T47D (cell line): ENCODE measurements at regions not wholly inside any gene's neighbourhood (a gene's known extent, or its start where the extent isn't known, plus 50 kb on each side); places are given as distances from the start of the nearest gene placed in this dataset.
"Not testable (repeated sequence)": the region's sequence is repeated elsewhere in the genome, so short reads cannot be mapped to it uniquely, and the experiment has no call there.

Experiments
- DNase-seq, 2 experiments: peaks; one replicate each; pipeline versions ENCODE4 v3.0.0 to v3.0.0-alpha.2; 2011 to 2012; ENCODE audit warnings: low read depth in 1 of 2, low spot score in 1 of 2
- JUND ChIP-seq: IDR thresholded peaks from 2 replicates; pipeline ENCODE4 v1.6.1; 2012; ENCODE audit warnings: low read depth
- in situ Hi-C: cut with HindIII; loops from 2 replicates; pipeline ENCODE4 v1.10.0; 2016; ENCODE audit warnings: low sequenced_read_pairs, low pct_unique_long_range_greater_than_20kb

DNA sequence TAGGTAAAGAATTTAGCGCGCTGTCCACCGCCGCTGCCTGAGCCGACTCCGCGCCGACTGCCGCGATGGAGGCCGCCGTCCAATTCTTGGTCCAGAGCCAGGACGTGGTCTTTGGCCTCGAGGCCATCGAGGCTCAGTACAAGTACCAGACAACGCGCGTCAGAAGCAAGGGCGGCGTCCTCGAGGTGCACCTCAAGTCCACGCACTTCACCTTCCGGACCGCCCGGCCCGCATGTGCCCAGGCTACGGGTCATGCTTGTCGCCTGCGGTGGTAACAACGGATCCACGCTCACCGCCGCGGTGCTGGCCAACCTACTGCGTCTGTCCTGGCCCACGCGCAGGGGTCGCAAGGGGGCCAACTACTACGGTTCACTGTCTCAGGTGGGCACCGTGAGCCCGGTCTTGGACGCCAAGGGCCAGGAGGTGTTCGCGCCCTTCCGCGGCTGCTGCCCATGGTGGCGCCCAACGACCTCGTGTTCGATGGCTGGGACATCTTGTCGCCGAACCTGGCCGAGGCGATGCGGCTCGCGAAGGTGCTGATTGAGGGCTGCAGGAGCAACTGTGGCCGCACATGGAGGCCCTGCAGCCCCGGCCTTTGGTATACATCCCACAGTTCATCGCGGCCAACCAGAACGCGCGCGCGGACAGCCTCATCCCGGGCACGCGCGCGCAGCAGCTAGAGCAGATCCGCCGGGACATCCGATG lies 128.0 kb downstream of the ANAPC4 start:
- TF ChIP-seq JUND, result no peak
- in situ Hi-C loops, result no loop called here
- no peak for DNase-seq

- in situ Hi-C loops, result no loop called here
- no peak for TF ChIP-seq JUND
- DNase-seq, result no peak
Measured at GRCh38 chr4:25505637-25505991, 128.6 kb downstream of the ANAPC4 start.

- DNase-seq, result no peak
- no peak for TF ChIP-seq JUND
- in situ Hi-C loops, result no loop called here
Measured at GRCh38 chr4:25506032-25506571, 129.0 kb downstream of the ANAPC4 start.

GRCh38 chr4:25509646-25510045 lies 132.6 kb downstream of the ANAPC4 start:
- TF ChIP-seq JUND, result no peak
- in situ Hi-C loops, result no loop called here
- no peak for DNase-seq

- DNase-seq, in situ Hi-C loops: not testable (repeated sequence)
Measured at GRCh38 chr4:25511823-25512222, 134.8 kb downstream of the ANAPC4 start.

GRCh38 chr4:25513814-25514213 lies 136.8 kb downstream of the ANAPC4 start:
- TF ChIP-seq JUND, result no peak
- no peak for DNase-seq
- in situ Hi-C loops, result no loop called here

DNA sequence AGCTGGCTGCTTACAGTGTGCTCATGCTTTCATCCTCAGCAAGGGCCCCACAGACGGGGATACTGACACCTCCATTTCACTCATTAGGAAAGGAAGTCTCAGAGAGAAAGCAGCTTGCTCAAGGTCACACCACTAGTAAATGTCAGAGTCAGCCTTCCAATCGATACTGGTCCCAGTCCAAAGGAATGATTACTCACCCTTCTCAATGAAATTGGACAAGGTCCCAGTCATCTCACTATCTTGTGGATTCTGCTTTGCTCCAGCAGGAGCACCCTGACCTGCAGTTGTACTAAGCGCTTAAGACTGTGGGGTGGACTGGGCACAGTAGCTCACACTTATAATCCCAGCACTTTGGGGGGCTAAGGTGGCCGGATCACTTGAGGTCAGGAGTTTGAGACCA lies 132.2 kb upstream of the SLC34A2 start:
- no peak for DNase-seq
- no peak for TF ChIP-seq JUND
- in situ Hi-C loops, result no loop called here

GRCh38 chr4:25524663-25525062 lies 131.0 kb upstream of the SLC34A2 start:
- TF ChIP-seq JUND, result no peak
- in situ Hi-C loops, result no loop called here
- no peak for DNase-seq

DNA sequence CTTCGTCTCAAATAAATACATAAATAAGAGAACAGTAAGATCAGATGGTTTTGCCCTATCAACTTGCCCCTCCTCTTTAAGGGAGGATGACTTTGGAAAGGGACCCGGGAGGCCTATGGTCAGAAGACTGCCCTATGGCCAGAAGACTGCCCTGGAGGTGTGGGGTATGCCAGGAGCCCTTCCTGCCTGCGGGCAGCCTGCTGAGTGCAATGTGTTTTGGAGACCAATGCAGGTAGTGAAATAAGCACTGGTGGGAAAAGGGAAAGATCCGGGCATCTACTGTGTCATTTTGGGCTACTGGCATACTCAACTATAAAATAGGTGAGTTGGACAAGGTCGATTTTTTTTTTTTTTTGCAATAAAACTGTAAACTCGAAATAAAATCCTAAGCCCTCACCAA lies 129.8 kb upstream of the SLC34A2 start:
- no peak for DNase-seq
- in situ Hi-C loops, result no loop called here
- no peak for TF ChIP-seq JUND

DNA sequence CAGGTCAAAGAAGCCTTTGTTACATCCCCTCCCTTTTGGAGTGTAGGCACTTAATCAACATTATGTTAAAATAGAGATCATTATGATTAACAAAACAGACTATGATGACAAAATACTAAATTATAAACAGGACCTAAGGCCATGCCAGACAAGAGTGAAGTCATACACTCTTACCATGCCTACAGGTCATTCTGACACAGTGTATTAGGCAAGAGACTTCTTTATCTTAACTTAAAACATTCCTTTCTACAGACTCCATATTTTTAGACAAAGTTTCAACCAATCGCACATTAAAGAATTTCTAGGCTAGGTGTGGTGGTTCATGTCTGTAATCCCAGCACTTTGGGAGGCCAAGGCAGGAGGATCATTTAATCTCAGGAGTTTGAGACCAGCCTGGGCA lies 128.6 kb upstream of the SLC34A2 start:
- peak in 1 of 2 experiments; percentile 8 for DNase-seq
- TF ChIP-seq JUND, result no peak
- in situ Hi-C loops, result no loop called here

DNA sequence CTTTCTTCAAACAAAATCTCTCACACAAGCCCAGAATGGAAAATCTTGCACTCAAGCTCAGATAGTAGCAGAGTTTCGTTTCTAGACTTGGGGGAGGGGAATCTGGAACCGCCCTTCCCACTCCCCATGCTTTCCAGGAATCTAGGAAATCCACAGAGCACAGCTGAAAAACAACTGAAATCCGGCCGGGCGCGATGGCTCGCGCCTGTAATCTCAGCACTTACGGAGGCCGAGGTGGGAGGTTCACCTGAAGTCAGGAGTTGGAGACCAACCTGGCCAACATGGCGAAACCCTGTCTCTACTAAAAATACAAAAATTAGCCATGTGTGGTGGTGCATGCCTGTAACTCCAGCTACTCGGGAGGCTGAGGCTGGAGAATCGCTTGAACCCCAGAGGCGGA lies 127.3 kb upstream of the SLC34A2 start:
- TF ChIP-seq JUND, result no peak
- in situ Hi-C loops, result no loop called here
- no peak for DNase-seq

DNA sequence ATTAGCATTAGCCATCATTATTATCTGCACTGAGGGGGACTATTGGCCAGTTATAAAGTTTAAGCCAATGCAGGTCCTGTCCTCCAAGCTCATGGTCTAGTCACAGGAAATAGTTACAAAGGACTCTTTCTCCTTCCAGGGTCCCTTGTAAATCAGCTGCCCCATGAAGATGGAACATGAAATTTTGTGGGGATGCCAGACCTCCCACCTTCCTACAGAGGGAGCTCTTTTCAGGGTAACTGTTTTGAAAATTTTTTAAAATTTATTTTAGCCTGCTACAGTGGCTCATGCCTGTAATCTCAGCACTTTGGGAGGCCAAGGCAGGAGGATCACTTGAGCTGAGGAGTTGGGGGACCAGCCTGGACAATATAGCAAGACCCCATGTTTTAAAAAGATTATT lies 124.4 kb upstream of the SLC34A2 start:
- no peak for TF ChIP-seq JUND
- in situ Hi-C loops, result no loop called here

DNA sequence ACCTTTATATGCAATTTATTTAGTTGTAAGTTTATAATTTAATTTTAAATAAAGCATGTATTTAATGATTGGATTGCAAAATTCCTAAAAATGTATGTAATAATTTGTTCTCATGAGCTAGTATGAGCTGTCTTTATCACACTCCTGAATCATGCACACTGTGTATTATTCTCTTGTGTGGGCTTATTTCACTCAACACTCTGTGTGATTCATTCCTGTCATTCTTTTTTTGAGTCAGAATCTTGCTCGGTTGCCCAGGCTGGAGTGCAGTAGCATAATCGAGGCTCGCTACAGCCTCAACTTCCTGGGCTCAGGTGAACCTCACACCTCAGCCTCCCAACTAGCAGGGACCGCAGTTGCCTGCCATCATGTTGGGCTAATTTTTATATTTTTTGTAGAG lies 123.1 kb upstream of the SLC34A2 start:
- DNase-seq, result no peak
- TF ChIP-seq JUND, result no peak
- in situ Hi-C loops, result no loop called here

More for the DNA sequence above, 124.4 kb upstream of the SLC34A2 start:
- no peak for DNase-seq

DNA sequence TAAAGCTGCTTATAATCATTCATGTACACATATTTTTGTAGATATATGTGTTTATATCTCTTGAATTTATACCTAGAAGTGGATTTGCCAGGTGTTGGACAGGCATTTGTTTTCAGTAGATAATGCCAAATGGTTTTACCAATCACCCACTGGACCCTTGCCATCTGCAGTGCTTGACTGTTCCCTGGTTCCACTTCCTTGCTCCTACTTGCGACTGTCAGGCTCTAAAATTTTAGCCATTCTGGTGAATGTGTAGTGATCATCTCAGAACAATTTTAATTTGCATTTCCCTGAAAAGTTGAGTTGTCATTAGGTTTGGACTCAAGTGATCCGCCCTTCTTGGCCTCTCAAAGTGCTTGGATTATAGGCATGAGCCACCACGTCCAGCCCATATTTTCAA lies 122.4 kb upstream of the SLC34A2 start:
- TF ChIP-seq JUND, result no peak
- in situ Hi-C loops, result no loop called here
- DNase-seq, result no peak
